ENCODE measurements at regions not wholly inside any gene's neighbourhood (a gene's known extent, or its start where the extent isn't known, plus 50 kb on each side); places are given as distances from the start of the nearest gene placed in this dataset.

DNA sequence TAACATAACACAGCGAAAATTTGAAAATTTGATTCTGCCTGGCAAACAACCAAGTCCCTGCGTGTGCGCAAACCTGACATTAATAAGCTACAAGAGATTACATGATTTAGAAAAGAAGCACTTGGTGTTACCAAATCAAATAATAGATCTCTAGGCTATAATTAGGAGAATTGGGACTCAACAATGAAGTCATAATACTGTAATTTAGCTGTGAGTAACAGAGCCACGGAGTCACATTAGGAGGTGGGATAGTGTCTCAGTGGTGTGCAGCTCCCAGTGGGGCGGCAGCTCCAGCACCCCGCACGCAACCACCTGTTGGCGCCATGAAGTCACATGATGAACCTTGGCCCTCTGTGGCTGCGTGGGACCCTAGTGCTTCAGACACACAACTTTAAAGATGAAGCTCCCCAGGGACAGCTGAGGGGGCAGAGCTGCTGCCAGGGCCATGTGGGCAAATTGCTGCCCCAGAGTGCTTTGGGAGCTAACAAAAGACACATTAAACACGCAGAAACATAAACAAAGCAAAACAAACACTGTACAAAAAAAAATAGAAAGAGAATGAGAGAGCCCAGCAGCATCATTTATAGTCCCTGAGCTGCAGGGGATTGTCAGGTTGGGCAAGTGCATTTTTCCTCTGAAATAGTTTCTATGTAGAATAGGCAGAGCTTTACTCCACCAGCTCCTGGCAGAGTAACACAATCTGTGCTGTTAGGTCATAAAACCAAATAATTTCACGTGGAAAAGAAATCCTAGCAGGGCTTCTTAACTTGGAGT is 605.6 kb downstream of the SOX6 start:
- Histone ChIP-seq H3K36me3 (ENCODE audit: control insufficient read depth, insufficient read depth, low read length) (no peaks in the 10 kb centered on the region), H3K9me3 (ENCODE audit: control insufficient read depth in 2 of 2, low read length in 2 of 2) (no peaks in the 10 kb centered on the region), H3K4me3 (ENCODE audit: low read depth, low read length) (no peak overlapping the region), H3K27me3 (ENCODE audit: control insufficient read depth, insufficient read depth, low read length) (no peaks in the 10 kb centered on the region), H3K27ac (ENCODE audit: insufficient read depth, low read length, poor library complexity, severe bottlenecking) (no peak overlapping the region), H3K4me1 (ENCODE audit: control insufficient read depth, insufficient read depth, low read length, poor library complexity, severe bottlenecking) (no peaks in the 10 kb centered on the region)
- Mint-ChIP-seq H3K36me3 (no peaks in the 10 kb centered on the region), H3K27ac (no peak overlapping the region), H3K27me3 (peaks cover 4% of the 10 kb centered on the region), H3K9me3 (peaks cover 0 to 13% (median 3%) of the 10 kb centered on the region in 7 donors), H3K4me1 (no peaks in the 10 kb centered on the region), H3K4me3 (no peak overlapping the region)
- no peak for DNase-seq
- no peak for ATAC-seq (ENCODE audit: low read depth in 2 of 2)

DNA sequence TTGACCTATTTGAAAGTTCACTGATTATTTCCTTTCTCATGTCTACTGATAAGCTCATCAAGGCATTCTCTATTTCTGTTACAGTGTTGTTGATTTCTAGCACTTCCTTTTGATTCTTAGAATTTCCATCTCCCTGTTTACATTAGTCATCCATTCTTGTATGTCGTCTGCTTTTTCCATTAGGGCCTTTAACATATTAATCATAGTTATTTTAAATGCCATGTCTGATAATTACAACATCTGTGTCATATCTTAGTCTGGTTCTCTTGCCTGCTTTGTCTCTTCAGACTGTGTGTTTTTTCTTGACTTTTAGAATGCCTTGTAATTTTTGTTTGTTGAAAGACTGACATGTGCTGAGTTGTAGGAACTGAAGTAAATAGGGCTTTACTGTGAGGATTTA is 602.1 kb downstream of the SOX6 start:
- Histone ChIP-seq H3K4me1 (ENCODE audit: control insufficient read depth, insufficient read depth, low read length, poor library complexity, severe bottlenecking) (no peaks in the 10 kb centered on the region), H3K9me3 (ENCODE audit: control insufficient read depth in 2 of 2, low read length in 2 of 2) (no peaks in the 10 kb centered on the region), H3K27ac (ENCODE audit: insufficient read depth, low read length, poor library complexity, severe bottlenecking) (no peak overlapping the region), H3K27me3 (ENCODE audit: control insufficient read depth, insufficient read depth, low read length) (no peaks in the 10 kb centered on the region), H3K4me3 (ENCODE audit: low read depth, low read length) (no peak overlapping the region), H3K36me3 (ENCODE audit: control insufficient read depth, insufficient read depth, low read length) (no peaks in the 10 kb centered on the region)
- peaks cover 0 to 13% (median 3%) of the 10 kb centered on the region in 7 donors for H3K9me3 Mint-ChIP-seq
- no peaks in the 10 kb centered on the region for H3K36me3 Mint-ChIP-seq
- H3K4me1 Mint-ChIP-seq: no peaks in the 10 kb centered on the region
- DNase-seq (no peak), ATAC-seq (ENCODE audit: low read depth in 2 of 2) (no peak)
- H3K27ac Mint-ChIP-seq: no peak overlapping the region
- H3K4me3 Mint-ChIP-seq: no peak overlapping the region
- peaks cover 4% of the 10 kb centered on the region for H3K27me3 Mint-ChIP-seq

DNA sequence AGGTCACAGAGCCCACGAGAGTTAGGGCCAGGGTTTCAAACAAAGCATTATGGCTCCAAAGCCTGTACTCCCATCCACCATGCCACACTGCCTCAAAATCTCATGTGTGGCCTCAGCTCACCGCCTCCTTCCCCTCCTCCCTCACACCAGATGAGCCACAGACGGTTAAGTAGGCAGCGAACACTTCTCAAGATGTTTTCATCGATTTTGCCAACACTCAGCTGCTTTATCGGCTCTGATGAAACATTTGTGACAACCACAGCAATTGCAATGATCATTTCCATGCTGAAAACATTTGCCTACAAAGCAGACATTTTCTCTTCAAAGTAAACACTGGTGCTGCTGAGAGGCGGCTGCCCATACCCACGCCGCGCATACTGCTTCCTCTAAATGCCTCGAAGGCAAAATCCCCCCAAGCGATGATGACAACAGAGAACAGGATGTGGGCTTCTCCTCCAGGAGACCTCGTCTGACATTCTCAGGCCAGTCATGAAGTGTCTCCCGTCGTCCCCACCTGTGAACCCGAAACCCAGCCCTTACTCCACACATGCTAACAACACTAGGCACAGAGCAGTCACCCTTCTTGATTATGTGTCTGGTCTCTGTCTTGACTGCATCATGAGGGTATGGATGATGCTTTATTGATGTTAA is 599.2 kb downstream of the SOX6 start:
- peaks cover under 1% of the 10 kb centered on the region for H3K27me3 Mint-ChIP-seq
- H3K4me3 Mint-ChIP-seq: peak overlapping the region in 1 of 4 donors; percentile 52
- H3K27ac Mint-ChIP-seq: no peak overlapping the region
- Histone ChIP-seq H3K27me3 (ENCODE audit: control insufficient read depth, insufficient read depth, low read length) (no peaks in the 10 kb centered on the region), H3K27ac (ENCODE audit: insufficient read depth, low read length, poor library complexity, severe bottlenecking) (no peak overlapping the region), H3K9me3 (ENCODE audit: control insufficient read depth in 2 of 2, low read length in 2 of 2) (no peaks in the 10 kb centered on the region), H3K4me1 (ENCODE audit: control insufficient read depth, insufficient read depth, low read length, poor library complexity, severe bottlenecking) (no peaks in the 10 kb centered on the region), H3K4me3 (ENCODE audit: low read depth, low read length) (no peak overlapping the region), H3K36me3 (ENCODE audit: control insufficient read depth, insufficient read depth, low read length) (no peaks in the 10 kb centered on the region)
- DNase-seq: no peak
- no peaks in the 10 kb centered on the region for H3K36me3 Mint-ChIP-seq
- no peaks in the 10 kb centered on the region for H3K4me1 Mint-ChIP-seq
- H3K9me3 Mint-ChIP-seq: peaks cover 0 to 17% (median 3%) of the 10 kb centered on the region in 7 donors
- ATAC-seq (ENCODE audit: low read depth in 2 of 2): no peak

DNA sequence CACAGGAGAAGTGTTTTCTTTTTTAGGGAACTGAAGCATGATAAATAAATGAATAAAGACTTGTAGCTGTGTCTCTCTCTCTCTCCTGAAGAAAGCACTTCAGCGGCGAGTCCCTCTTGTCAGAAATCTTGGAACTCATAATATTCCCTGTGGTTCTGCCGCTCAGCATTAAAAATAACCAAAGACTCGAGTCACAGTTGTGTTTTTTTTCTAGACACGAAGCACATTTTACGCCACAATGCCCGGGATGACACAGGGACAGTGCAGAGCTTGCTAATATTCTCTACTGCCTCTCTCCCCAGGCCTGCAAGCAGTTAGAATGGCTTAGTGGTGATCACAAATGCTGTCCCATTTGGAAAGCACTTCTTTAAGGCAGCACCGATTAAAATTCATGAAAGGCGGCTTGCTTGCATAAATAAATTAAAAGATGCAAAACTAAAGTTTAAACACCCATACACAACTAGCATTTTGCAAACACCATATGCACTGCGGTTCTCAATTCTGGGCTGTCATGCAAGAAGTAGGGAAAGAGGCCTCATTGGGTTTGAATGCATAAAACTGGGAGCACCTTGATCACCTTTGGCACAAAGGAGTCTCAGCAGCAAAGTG is 597.4 kb downstream of the SOX6 start:
- Histone ChIP-seq H3K36me3 (ENCODE audit: control insufficient read depth, insufficient read depth, low read length) (no peaks in the 10 kb centered on the region), H3K27ac (ENCODE audit: insufficient read depth, low read length, poor library complexity, severe bottlenecking) (no peak overlapping the region), H3K27me3 (ENCODE audit: control insufficient read depth, insufficient read depth, low read length) (no peaks in the 10 kb centered on the region), H3K4me3 (ENCODE audit: low read depth, low read length) (no peak overlapping the region), H3K4me1 (ENCODE audit: control insufficient read depth, insufficient read depth, low read length, poor library complexity, severe bottlenecking) (no peaks in the 10 kb centered on the region), H3K9me3 (ENCODE audit: control insufficient read depth in 2 of 2, low read length in 2 of 2) (no peaks in the 10 kb centered on the region)
- Mint-ChIP-seq H3K4me1 (no peaks in the 10 kb centered on the region), H3K4me3 (no peak overlapping the region), H3K27ac (no peak overlapping the region), H3K36me3 (no peaks in the 10 kb centered on the region), H3K27me3 (no peaks in the 10 kb centered on the region), H3K9me3 (peaks cover 0 to 8% (median 0%) of the 10 kb centered on the region in 7 donors)
- ATAC-seq (ENCODE audit: low read depth in 2 of 2): no peak
- no peak for DNase-seq

DNA sequence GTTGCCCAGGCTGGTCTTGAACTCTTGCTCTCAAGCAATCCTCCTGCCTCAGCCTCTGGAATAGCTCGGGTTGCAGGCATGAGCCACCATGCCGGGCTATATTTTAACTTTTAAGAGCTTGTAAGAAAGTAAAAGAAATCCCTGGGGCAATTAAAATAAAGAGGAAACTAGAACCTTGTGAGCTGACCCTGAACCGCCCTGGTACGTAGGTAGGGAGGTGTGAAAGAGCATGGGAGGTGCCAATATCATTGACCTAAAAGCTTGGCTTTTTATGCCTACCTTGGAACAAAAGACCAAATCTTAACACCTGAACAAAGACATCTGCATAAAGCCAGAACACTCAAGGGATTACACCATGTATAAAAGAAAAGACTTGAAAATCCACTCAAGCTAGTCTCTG is 595.1 kb downstream of the SOX6 start:
- no peak overlapping the region for H3K4me3 ChIP-seq (ENCODE audit: low read depth, low read length)
- no peak for ATAC-seq (ENCODE audit: low read depth in 2 of 2)

DNA sequence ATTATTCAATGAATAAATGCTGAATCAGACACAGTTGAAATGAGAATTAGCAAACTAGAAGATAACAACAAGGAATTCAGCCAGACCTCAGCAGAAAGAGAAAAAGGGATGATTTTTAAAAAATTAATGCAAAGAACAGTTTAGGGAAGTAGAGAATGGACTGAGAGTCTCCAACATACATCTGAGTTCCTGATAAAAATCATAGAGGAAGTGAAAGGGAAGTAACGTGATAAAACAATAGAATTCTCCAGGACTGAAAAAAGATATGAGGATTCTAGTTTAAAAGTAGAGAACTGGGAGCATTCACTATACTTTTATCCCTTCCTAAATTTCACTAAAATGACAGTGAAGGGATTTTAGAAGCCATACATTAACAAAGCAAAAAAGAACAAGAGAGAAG is 592.0 kb downstream of the SOX6 start:
- H3K4me1 ChIP-seq (ENCODE audit: control insufficient read depth, insufficient read depth, low read length, poor library complexity, severe bottlenecking): no peaks in the 10 kb centered on the region
- H3K9me3 ChIP-seq (ENCODE audit: control insufficient read depth in 2 of 2, low read length in 2 of 2): no peaks in the 10 kb centered on the region
- H3K4me1 Mint-ChIP-seq: no peaks in the 10 kb centered on the region
- H3K36me3 Mint-ChIP-seq: no peaks in the 10 kb centered on the region
- H3K9me3 Mint-ChIP-seq: peaks cover 0 to 6% (median 0%) of the 10 kb centered on the region in 7 donors
- no peak overlapping the region for H3K4me3 ChIP-seq (ENCODE audit: low read depth, low read length)
- DNase-seq (no peak), ATAC-seq (ENCODE audit: low read depth in 2 of 2) (no peak)
- H3K27ac ChIP-seq (ENCODE audit: insufficient read depth, low read length, poor library complexity, severe bottlenecking): no peak overlapping the region
- no peaks in the 10 kb centered on the region for H3K27me3 Mint-ChIP-seq
- H3K27ac Mint-ChIP-seq: no peak overlapping the region
- no peaks in the 10 kb centered on the region for H3K36me3 ChIP-seq (ENCODE audit: control insufficient read depth, insufficient read depth, low read length)
- no peaks in the 10 kb centered on the region for H3K27me3 ChIP-seq (ENCODE audit: control insufficient read depth, insufficient read depth, low read length)
- H3K4me3 Mint-ChIP-seq: no peak overlapping the region

More for the DNA sequence above, 595.1 kb downstream of the SOX6 start:
- H3K27me3 Mint-ChIP-seq: no peaks in the 10 kb centered on the region
- H3K36me3 ChIP-seq (ENCODE audit: control insufficient read depth, insufficient read depth, low read length): no peaks in the 10 kb centered on the region
- H3K4me1 Mint-ChIP-seq: no peaks in the 10 kb centered on the region
- no peak overlapping the region for H3K27ac Mint-ChIP-seq
- H3K27me3 ChIP-seq (ENCODE audit: control insufficient read depth, insufficient read depth, low read length): no peaks in the 10 kb centered on the region
- DNase-seq: no peak
- no peak overlapping the region for H3K27ac ChIP-seq (ENCODE audit: insufficient read depth, low read length, poor library complexity, severe bottlenecking)
- no peaks in the 10 kb centered on the region for H3K4me1 ChIP-seq (ENCODE audit: control insufficient read depth, insufficient read depth, low read length, poor library complexity, severe bottlenecking)
- peaks cover 0 to 3% (median 0%) of the 10 kb centered on the region in 7 donors for H3K9me3 Mint-ChIP-seq
- H3K36me3 Mint-ChIP-seq: no peaks in the 10 kb centered on the region
- H3K4me3 Mint-ChIP-seq: no peak overlapping the region
- H3K9me3 ChIP-seq (ENCODE audit: control insufficient read depth in 2 of 2, low read length in 2 of 2): no peaks in the 10 kb centered on the region

DNA sequence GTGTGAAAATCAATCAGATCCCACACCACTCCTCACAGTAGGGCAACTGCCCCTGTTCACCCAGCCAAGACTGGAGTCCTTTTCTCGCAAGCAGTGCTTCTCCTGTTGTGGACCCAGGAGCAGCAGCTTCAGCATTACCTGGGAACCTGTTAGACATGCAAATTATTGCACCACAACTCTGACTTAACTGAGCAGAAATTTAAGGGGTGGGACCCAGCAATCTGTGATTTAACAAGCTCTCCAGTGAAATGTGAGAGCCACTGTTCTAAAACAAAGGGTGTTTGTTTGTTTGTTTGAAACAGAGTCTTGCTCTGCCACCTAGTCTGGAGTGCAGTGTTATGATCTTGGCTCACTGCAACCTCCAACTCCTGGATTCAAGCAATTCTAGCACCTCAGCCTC is 591.4 kb downstream of the SOX6 start:
- DNase-seq (no peak), ATAC-seq (ENCODE audit: low read depth in 2 of 2) (no peak)
- Mint-ChIP-seq H3K27me3 (no peaks in the 10 kb centered on the region), H3K36me3 (no peaks in the 10 kb centered on the region), H3K27ac (no peak overlapping the region), H3K9me3 (peaks cover 0 to 6% (median 0%) of the 10 kb centered on the region in 7 donors), H3K4me3 (no peak overlapping the region), H3K4me1 (no peaks in the 10 kb centered on the region)
- Histone ChIP-seq H3K36me3 (ENCODE audit: control insufficient read depth, insufficient read depth, low read length) (no peaks in the 10 kb centered on the region), H3K4me1 (ENCODE audit: control insufficient read depth, insufficient read depth, low read length, poor library complexity, severe bottlenecking) (no peaks in the 10 kb centered on the region), H3K27me3 (ENCODE audit: control insufficient read depth, insufficient read depth, low read length) (no peaks in the 10 kb centered on the region), H3K27ac (ENCODE audit: insufficient read depth, low read length, poor library complexity, severe bottlenecking) (no peak overlapping the region), H3K4me3 (ENCODE audit: low read depth, low read length) (no peak overlapping the region), H3K9me3 (ENCODE audit: control insufficient read depth in 2 of 2, low read length in 2 of 2) (no peaks in the 10 kb centered on the region)

Measured in CD4-positive, CD25-positive, alpha-beta regulatory T cell (primary cell).